Stimulated activated naive B cell treated with anti-CD40 and anti-IgM and Interleukin-4, amounts not matched to agents 10 μg/mL and 1 μg/mL and 100 μg/mL, for 72 hours (primary cell): ENCODE measurements at regions not wholly inside any gene's neighbourhood (a gene's known extent, or its start where the extent isn't known, plus 50 kb on each side); places are given as distances from the start of the nearest gene placed in this dataset.

ENCODE experiments used
- ATAC-seq, 2 donors: fragments of 150-1000 bp; cut with Tn5 transposase; replicated peaks; 2 replicates each; pipeline ENCODE4 v1.10.0; 2021; ENCODE audit warnings: moderate library complexity in 1 of 2
- DNase-seq: peaks from one replicate; pipeline ENCODE4 v3.0.0; 2021
- H3K27ac Mint-ChIP-seq: one replicate; pipeline ENCODE4 v1.8.0; 2022; ENCODE audit warnings: mild to moderate bottlenecking, mixed read lengths
- H3K27me3 Mint-ChIP-seq, 2 donors: one replicate each; pipeline ENCODE4 v1.8.0; 2022; ENCODE audit warnings: mixed read lengths in 2 of 2
- H3K36me3 Mint-ChIP-seq, 2 donors: one replicate each; pipeline ENCODE4 v1.8.0; 2022; ENCODE audit warnings: mixed read lengths in 2 of 2, mild to moderate bottlenecking in 1 of 2
- H3K4me1 Mint-ChIP-seq, 2 donors: one replicate each; pipeline ENCODE4 v1.8.0; 2022; ENCODE audit warnings: mixed read lengths in 2 of 2, mild to moderate bottlenecking in 1 of 2
- H3K4me3 Mint-ChIP-seq, 2 donors: one replicate each; pipeline ENCODE4 v1.8.0; 2022; ENCODE audit warnings: mild to moderate bottlenecking in 2 of 2, mixed read lengths in 2 of 2, moderate library complexity in 1 of 2
- H3K9me3 Mint-ChIP-seq, 2 donors: one replicate each; pipeline ENCODE4 v1.8.0; 2022; ENCODE audit warnings: mixed read lengths in 2 of 2, mild to moderate bottlenecking in 1 of 2

GRCh38 chrX:104343428-104344129 lies 88.8 kb upstream of the ESX1 start:
- no peaks in the 10 kb centered on the region for H3K36me3 Mint-ChIP-seq
- H3K9me3 Mint-ChIP-seq, result no peaks in the 10 kb centered on the region
- H3K4me1 Mint-ChIP-seq, result no peaks in the 10 kb centered on the region
- ATAC-seq, result peak; percentile 61 to 82
- no peak overlapping the region for H3K27ac Mint-ChIP-seq
- H3K4me3 Mint-ChIP-seq, result no peak overlapping the region
- H3K27me3 Mint-ChIP-seq, result no peaks in the 10 kb centered on the region
- peak; percentile 24 for DNase-seq

- no peak for DNase-seq
- no peak overlapping the region for H3K27ac Mint-ChIP-seq
- no peak overlapping the region for H3K4me3 Mint-ChIP-seq
- no peaks in the 10 kb centered on the region for H3K9me3 Mint-ChIP-seq
- H3K36me3 Mint-ChIP-seq, result no peaks in the 10 kb centered on the region
- no peaks in the 10 kb centered on the region for H3K27me3 Mint-ChIP-seq
- ATAC-seq, result no peak
- H3K4me1 Mint-ChIP-seq, result no peaks in the 10 kb centered on the region
Measured at GRCh38 chrX:104342065-104342464, 87.3 kb upstream of the ESX1 start.

DNA sequence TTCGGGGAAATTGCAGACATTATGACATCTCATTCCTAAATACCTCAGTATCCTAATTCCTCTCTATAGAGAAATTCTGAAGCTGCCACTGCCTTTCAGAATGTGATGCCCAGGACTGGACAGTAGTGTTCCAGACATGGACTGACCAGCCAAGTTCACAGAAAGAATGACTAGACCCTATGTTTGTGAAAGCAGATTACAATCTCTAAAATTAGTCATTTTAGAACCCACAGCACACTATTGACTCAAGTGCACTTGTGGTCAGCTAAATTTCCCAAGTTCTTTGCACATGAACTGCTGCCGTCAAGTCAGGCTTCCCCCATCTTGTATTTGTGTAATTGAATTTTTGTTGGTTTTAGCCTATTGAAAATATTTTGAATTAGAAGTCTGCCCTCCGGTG lies 81.0 kb upstream of the ESX1 start:
- no peaks in the 10 kb centered on the region for H3K27me3 Mint-ChIP-seq
- ATAC-seq (no peak), DNase-seq (no peak)
- H3K4me3 Mint-ChIP-seq, result no peak overlapping the region
- H3K9me3 Mint-ChIP-seq, result no peaks in the 10 kb centered on the region
- no peaks in the 10 kb centered on the region for H3K36me3 Mint-ChIP-seq
- no peak overlapping the region for H3K27ac Mint-ChIP-seq
- H3K4me1 Mint-ChIP-seq, result no peaks in the 10 kb centered on the region

DNA sequence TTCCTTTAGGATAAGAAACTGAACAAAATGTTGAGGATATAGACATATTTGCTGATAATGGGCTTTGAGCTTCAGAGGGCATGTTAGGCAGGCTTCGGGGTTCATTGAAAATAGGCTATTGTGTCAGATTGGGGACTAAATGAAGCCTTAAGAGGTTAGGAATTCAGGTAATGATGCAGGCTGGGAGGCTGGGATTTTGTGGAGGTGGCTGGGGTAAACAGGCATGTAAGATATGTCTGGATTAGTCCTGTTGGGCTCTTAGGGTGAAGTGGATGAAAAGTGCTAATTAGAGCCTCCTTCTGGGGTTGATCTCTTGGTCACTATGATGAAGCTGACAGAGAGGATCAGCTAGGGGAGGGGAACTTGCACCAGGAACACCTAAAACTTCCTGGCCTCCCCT lies 80.2 kb upstream of the ESX1 start:
- DNase-seq (no peak), ATAC-seq (no peak)
- Mint-ChIP-seq H3K9me3 (no peaks in the 10 kb centered on the region), H3K4me1 (no peaks in the 10 kb centered on the region), H3K36me3 (no peaks in the 10 kb centered on the region), H3K27me3 (no peaks in the 10 kb centered on the region), H3K4me3 (no peak overlapping the region), H3K27ac (no peak overlapping the region)

DNA sequence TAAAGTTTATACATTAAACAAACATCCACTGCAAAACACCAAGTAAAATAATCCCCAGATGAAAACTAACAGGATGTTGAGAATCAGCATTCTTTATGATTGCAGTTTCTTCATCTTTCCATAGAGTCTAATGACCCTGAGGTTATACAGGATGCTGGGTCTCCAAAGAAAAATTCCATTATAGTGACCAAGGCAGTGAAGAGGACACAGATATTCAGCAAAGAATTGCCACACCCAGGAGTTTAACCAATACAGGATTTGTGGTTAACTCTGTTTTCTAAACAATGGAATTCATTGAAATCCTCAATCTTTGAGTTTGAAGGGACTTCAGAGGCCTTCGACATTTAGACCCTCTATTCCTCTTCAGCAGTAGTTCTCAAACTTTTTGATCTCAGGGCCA lies 76.2 kb upstream of the ESX1 start:
- H3K27ac Mint-ChIP-seq, result no peak overlapping the region
- no peaks in the 10 kb centered on the region for H3K27me3 Mint-ChIP-seq
- ATAC-seq (no peak), DNase-seq (no peak)
- no peaks in the 10 kb centered on the region for H3K4me1 Mint-ChIP-seq
- peaks cover 0 to 2% of the 10 kb centered on the region in 2 donors for H3K9me3 Mint-ChIP-seq
- no peak overlapping the region for H3K4me3 Mint-ChIP-seq
- no peaks in the 10 kb centered on the region for H3K36me3 Mint-ChIP-seq

DNA sequence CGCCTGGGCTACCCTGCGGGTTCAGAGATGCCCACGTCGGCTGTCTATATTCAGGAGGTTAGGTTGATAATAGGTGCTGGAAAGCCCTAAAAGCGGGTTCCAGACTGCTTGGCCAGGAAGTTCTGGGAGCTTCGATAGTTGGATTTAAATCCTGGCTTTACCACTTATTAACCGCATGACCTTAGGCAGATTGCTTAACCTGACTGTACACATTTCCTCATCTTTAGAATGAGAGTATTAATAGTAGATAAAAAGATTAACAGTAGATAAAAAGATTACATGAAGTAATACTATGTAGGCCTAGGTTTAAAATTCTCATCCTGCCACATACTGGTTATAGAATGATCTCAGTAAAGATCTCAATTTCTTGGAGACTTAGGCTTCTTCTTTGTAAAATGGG lies 75.0 kb upstream of the ESX1 start:
- Mint-ChIP-seq H3K27me3 (no peaks in the 10 kb centered on the region), H3K27ac (no peak overlapping the region), H3K4me1 (no peaks in the 10 kb centered on the region), H3K36me3 (no peaks in the 10 kb centered on the region), H3K9me3 (peaks cover 0 to 2% of the 10 kb centered on the region in 2 donors), H3K4me3 (no peak overlapping the region)
- DNase-seq, result no peak
- no peak for ATAC-seq

DNA sequence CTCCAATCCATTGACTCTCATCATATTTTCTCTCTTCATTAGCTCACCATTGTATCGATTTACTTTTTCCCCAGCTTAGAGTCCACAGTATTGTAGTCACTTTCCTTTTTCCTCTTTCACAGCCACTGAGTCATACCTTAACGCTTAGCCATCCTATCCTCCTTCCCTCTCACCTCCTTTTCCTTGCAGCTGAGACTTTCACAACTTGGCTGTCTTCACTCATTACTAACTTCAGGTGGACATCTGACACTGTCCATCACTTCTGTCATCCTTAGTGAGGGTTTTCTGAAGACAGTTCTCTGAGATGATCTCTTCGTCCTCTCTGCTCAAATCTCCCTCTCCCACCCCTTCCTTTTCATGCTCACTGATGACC lies 70.5 kb upstream of the ESX1 start:
- Mint-ChIP-seq H3K9me3 (peaks cover 0 to 2% of the 10 kb centered on the region in 2 donors), H3K27me3 (no peaks in the 10 kb centered on the region)
- ATAC-seq, result no peak

DNA sequence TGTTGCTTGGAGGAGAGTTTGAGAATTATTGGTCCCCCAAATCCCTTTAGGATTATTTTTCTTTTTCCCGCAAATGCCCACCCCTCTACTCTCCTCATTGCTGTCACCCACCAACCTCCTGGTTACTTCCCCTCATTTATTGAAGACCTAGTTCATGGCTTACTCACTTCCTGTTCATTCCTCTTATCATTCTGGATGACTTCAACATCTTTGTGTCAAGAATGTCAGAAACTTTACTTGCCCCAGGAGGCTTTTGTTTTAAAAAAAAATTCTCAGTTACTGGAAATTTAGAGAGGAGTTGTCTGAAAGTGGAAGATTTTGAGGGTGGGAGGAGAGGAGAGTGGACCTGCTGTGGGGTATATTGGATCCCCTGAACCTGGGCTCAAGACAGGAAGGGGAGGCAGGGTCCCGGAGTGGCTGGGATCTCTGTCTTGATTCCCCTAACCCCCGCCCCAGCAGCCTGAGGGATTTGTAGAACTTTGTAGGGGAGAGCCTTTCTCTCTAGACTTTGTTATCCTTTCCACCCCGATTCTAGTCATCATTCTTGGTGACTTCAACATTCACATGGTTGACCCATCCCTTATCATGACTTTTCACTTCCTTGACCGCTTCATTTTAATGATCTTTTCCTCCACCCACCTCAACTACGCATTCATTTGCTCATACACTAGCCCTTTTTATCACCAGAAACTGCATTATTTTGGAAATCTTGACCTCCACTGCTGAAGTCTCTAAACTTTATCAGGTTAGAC lies 69.9 kb upstream of the ESX1 start:
- DNase-seq (no peak), ATAC-seq (no peak)
- Mint-ChIP-seq H3K27ac (no peak overlapping the region), H3K4me3 (no peak overlapping the region), H3K4me1 (no peaks in the 10 kb centered on the region), H3K9me3 (peaks cover 0 to 2% of the 10 kb centered on the region in 2 donors), H3K36me3 (no peaks in the 10 kb centered on the region), H3K27me3 (no peaks in the 10 kb centered on the region)

More for the DNA sequence above, 70.5 kb upstream of the ESX1 start:
- no peak for DNase-seq
- H3K36me3 Mint-ChIP-seq, result no peaks in the 10 kb centered on the region
- H3K4me3 Mint-ChIP-seq, result no peak overlapping the region
- H3K4me1 Mint-ChIP-seq, result no peaks in the 10 kb centered on the region
- H3K27ac Mint-ChIP-seq, result no peak overlapping the region

GRCh38 chrX:104319346-104319745 lies 64.6 kb upstream of the ESX1 start:
- no peaks in the 10 kb centered on the region for H3K27me3 Mint-ChIP-seq
- H3K36me3 Mint-ChIP-seq, result no peaks in the 10 kb centered on the region
- DNase-seq, result no peak
- no peak overlapping the region for H3K4me3 Mint-ChIP-seq
- H3K9me3 Mint-ChIP-seq, result no peaks in the 10 kb centered on the region
- no peaks in the 10 kb centered on the region for H3K4me1 Mint-ChIP-seq
- no peak overlapping the region for H3K27ac Mint-ChIP-seq
- no peak for ATAC-seq

DNA sequence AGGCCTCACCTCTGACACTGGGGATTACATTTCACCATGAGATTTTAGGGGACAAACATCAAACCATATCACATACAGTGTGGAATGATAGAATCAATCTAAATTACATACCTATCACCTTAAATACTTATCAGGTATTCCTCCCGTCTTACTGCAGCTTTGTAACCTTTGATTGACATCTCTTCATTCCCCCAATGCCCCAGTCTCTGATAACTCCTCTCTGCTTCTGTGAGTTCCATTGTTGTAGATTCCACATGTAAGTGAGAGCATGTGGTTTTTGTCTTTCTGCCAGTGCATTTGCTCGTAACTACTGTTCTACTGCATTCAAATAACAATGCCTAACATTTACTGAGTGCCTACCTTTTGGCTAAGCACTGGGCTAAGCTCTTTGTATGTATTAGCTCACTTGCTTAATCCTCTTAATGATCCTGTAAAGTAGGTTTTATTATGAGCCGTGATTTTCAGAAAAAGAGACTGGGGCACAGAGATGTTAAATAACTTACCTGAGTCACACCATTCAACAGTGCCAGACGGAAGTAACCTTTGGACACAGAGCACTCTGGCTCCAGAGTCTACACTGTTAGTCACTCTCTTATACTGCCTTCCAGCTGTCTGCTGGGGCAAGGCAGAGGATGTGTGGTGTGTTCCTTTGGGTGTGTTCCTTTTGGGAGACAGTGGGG lies 63.7 kb upstream of the ESX1 start:
- Mint-ChIP-seq H3K4me3 (no peak overlapping the region), H3K4me1 (no peaks in the 10 kb centered on the region), H3K27me3 (no peaks in the 10 kb centered on the region), H3K27ac (no peak overlapping the region), H3K36me3 (no peaks in the 10 kb centered on the region), H3K9me3 (no peaks in the 10 kb centered on the region)
- ATAC-seq, result no peak
- DNase-seq, result no peak

- DNase-seq (no peak), ATAC-seq (no peak)
- H3K4me1 Mint-ChIP-seq, result no peaks in the 10 kb centered on the region
- no peaks in the 10 kb centered on the region for H3K27me3 Mint-ChIP-seq
- no peaks in the 10 kb centered on the region for H3K9me3 Mint-ChIP-seq
- no peak overlapping the region for H3K27ac Mint-ChIP-seq
- no peaks in the 10 kb centered on the region for H3K36me3 Mint-ChIP-seq
- H3K4me3 Mint-ChIP-seq, result no peak overlapping the region
Measured at GRCh38 chrX:104316739-104317138, 62.0 kb upstream of the ESX1 start.

DNA sequence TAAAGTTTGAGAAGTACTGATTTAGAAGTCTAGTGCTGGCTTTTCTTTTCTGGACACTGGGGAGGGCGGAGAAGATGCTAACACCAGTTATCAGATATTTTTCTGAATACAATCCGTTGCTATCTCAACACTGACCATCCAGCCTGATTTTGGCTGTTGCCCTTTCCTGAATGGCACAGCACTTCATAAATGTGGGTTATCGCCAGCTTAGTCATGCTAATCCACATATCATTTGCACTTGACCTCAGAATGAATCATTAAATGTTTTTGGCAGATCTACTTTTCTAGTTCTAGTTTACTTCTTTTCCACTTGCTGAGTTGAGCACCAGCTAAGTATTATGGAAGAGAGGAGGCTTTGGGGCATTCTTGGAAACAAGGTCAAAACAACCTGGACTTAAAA lies 60.8 kb upstream of the ESX1 start:
- no peak for DNase-seq
- H3K9me3 Mint-ChIP-seq, result no peaks in the 10 kb centered on the region
- no peak overlapping the region for H3K27ac Mint-ChIP-seq
- ATAC-seq, result no peak
- H3K36me3 Mint-ChIP-seq, result no peaks in the 10 kb centered on the region
- H3K27me3 Mint-ChIP-seq, result no peaks in the 10 kb centered on the region
- H3K4me1 Mint-ChIP-seq, result peaks cover 0 to 5% of the 10 kb centered on the region in 2 donors
- H3K4me3 Mint-ChIP-seq, result no peak overlapping the region

DNA sequence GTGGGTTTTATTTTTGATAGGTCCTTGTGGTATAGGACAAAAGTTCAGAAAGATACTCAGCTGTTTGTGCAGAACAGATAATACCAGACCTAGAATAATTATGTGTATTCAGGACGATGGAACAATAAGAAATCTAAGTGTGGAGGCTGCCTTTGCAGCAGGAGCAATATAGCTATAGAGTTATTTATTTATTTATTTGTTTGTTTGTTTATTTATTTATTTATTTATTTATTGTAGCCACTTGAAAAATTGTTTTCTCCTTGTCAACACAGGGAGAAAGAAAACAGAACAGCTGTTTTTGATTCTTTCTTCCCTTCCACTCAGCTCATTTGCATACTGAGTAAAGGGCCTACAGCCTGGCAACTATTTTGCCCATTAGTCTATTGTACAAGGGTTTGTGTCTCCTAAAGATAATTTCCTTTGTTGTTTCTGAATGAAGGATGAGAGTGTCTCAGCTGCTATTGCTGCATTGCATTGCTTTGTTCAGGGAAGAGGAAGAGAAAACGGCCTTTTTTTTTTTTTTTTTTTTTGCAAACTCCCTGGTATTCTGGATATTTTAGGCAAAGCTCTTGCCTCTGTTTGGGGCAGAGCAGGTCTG lies 56.0 kb upstream of the ESX1 start:
- H3K4me3 Mint-ChIP-seq, result no peak overlapping the region
- H3K4me1 Mint-ChIP-seq, result peaks cover 0 to 5% of the 10 kb centered on the region in 2 donors
- no peak for DNase-seq
- ATAC-seq, result no peak
- no peaks in the 10 kb centered on the region for H3K9me3 Mint-ChIP-seq
- peaks cover 0 to 4% of the 10 kb centered on the region in 2 donors for H3K27me3 Mint-ChIP-seq
- H3K36me3 Mint-ChIP-seq, result no peaks in the 10 kb centered on the region
- H3K27ac Mint-ChIP-seq, result no peak overlapping the region

- Mint-ChIP-seq H3K27ac (no peak overlapping the region), H3K27me3 (peaks cover 0 to 4% of the 10 kb centered on the region in 2 donors), H3K9me3 (no peaks in the 10 kb centered on the region), H3K36me3 (no peaks in the 10 kb centered on the region), H3K4me1 (peaks cover 0 to 5% of the 10 kb centered on the region in 2 donors), H3K4me3 (no peak overlapping the region)
- DNase-seq, result no peak
- ATAC-seq, result no peak
Measured at GRCh38 chrX:104310090-104310489, 55.4 kb upstream of the ESX1 start.
